ENCODE measurements at regions not wholly inside any gene's neighbourhood (a gene's known extent, or its start where the extent isn't known, plus 50 kb on each side); places are given as distances from the start of the nearest gene placed in this dataset.
A peak's percentile ranks its signal among the peaks of the same experiment; 100 is the strongest.

GRCh38 chr7:30212701-30213111 is 71.7 kb upstream of the ZNRF2 start:
- no peak for DNase-seq (ENCODE audit: low read depth)

- no peak for DNase-seq (ENCODE audit: low read depth)
Observed at GRCh38 chr7:30213637-30214036, 70.8 kb upstream of the ZNRF2 start.

- DNase-seq (ENCODE audit: low read depth): no peak
Observed at GRCh38 chr7:30214651-30215137, 69.7 kb upstream of the ZNRF2 start.

- no peak for DNase-seq (ENCODE audit: low read depth)
Observed at GRCh38 chr7:30221764-30222163, 62.6 kb upstream of the ZNRF2 start.

- no peak for DNase-seq (ENCODE audit: low read depth)
Observed at GRCh38 chr7:30222515-30223215, 61.7 kb upstream of the ZNRF2 start.

GRCh38 chr7:30223896-30224295 is 60.5 kb upstream of the ZNRF2 start:
- no peak for DNase-seq (ENCODE audit: low read depth)

GRCh38 chr7:30224511-30225062 is 59.8 kb upstream of the ZNRF2 start:
- peak; percentile 20 for DNase-seq (ENCODE audit: low read depth)

GRCh38 chr7:30225863-30226613 is 58.4 kb upstream of the ZNRF2 start:
- DNase-seq (ENCODE audit: low read depth): no peak

- no peak for DNase-seq (ENCODE audit: low read depth)
Observed at GRCh38 chr7:30226614-30227268, 57.7 kb upstream of the ZNRF2 start.

- DNase-seq (ENCODE audit: low read depth): no peak
Observed at GRCh38 chr7:30231271-30231670, 53.1 kb upstream of the ZNRF2 start.

- DNase-seq (ENCODE audit: low read depth): no peak
Observed at GRCh38 chr7:30232391-30232790, 52.0 kb upstream of the ZNRF2 start.
